H9 (cell line): ENCODE measurements at regions not wholly inside any gene's neighbourhood (a gene's known extent, or its start where the extent isn't known, plus 50 kb on each side); places are given as distances from the start of the nearest gene placed in this dataset.

Source experiments
- DNase-seq: peaks from one replicate; pipeline ENCODE4 v3.0.0-alpha.2; 2017
- H2AFZ ChIP-seq: one replicate; pipeline ENCODE4 v1.6.1; 2013; ENCODE audit warnings: mild to moderate bottlenecking, low read length, control low read depth, moderate library complexity
- H2AK5ac ChIP-seq: 2 replicates; pipeline ENCODE4 v1.6.1; 2013; ENCODE audit warnings: low read length, control low read depth, mixed read lengths; ENCODE audit not compliant: insufficient read length
- H2BK120ac ChIP-seq: one replicate; pipeline ENCODE4 v1.6.1; 2013; ENCODE audit warnings: low read depth, mild to moderate bottlenecking, low read length, control low read depth, inconsistent platforms; ENCODE audit not compliant: poor library complexity, severe bottlenecking
- H2BK12ac ChIP-seq: 2 replicates; pipeline ENCODE4 v1.6.1; 2013; ENCODE audit warnings: low read length, control low read depth, mixed read lengths, low read depth; ENCODE audit not compliant: insufficient read length
- H2BK15ac ChIP-seq: 2 replicates; pipeline ENCODE4 v1.6.1; 2013; ENCODE audit warnings: low read depth, low read length, control low read depth
- H2BK20ac ChIP-seq: one replicate; pipeline ENCODE4 v1.6.1; 2013; ENCODE audit warnings: low read depth, mild to moderate bottlenecking, low read length, control low read depth, inconsistent platforms; ENCODE audit not compliant: poor library complexity, severe bottlenecking
- H2BK5ac ChIP-seq: 2 replicates; pipeline ENCODE4 v1.6.1; 2013; ENCODE audit warnings: low read length, control low read depth, mixed read lengths; ENCODE audit not compliant: insufficient read length
- H3K14ac ChIP-seq: 2 replicates; pipeline ENCODE4 v1.6.1; 2013; ENCODE audit warnings: low read length, control low read depth; ENCODE audit not compliant: insufficient read depth
- H3K18ac ChIP-seq: 2 replicates; pipeline ENCODE4 v1.6.1; 2013; ENCODE audit warnings: low read depth, mild to moderate bottlenecking, mixed read lengths, low read length, control low read depth; ENCODE audit not compliant: insufficient read length
- H3K23ac ChIP-seq: 2 replicates; pipeline ENCODE4 v1.6.1; 2013; ENCODE audit warnings: low read length, control low read depth, mixed read lengths, low read depth; ENCODE audit not compliant: insufficient read length
- H3K23me2 ChIP-seq: 2 replicates; pipeline ENCODE4 v1.6.1; 2013; ENCODE audit warnings: low read depth, mild to moderate bottlenecking, mixed read lengths, low read length, control low read depth; ENCODE audit not compliant: insufficient read length, poor library complexity, severe bottlenecking
- H3K27ac ChIP-seq: 2 replicates; pipeline ENCODE4 v1.5.1; 2013; ENCODE audit warnings: low read length, control low read depth, mixed read lengths, low read depth; ENCODE audit not compliant: insufficient read length
- H3K27me3 ChIP-seq: 2 replicates; pipeline ENCODE4 v1.6.1; 2013; ENCODE audit warnings: low read length, control low read depth, inconsistent platforms; ENCODE audit not compliant: insufficient read depth
- H3K4ac ChIP-seq: 2 replicates; pipeline ENCODE4 v1.6.1; 2013; ENCODE audit warnings: low read depth, mild to moderate bottlenecking, control low read depth, inconsistent platforms, low read length, moderate library complexity
- H3K4me1 ChIP-seq: 2 replicates; pipeline ENCODE4 v1.6.1; 2013; ENCODE audit warnings: low read length, control low read depth, inconsistent platforms; ENCODE audit not compliant: insufficient read depth
- H3K4me2 ChIP-seq: 2 replicates; pipeline ENCODE4 v1.6.1; 2013; ENCODE audit warnings: low read length, control low read depth, mixed read lengths; ENCODE audit not compliant: insufficient read length, insufficient read depth
- H3K56ac ChIP-seq: 2 replicates; pipeline ENCODE4 v1.6.1; 2013; ENCODE audit warnings: low read depth, mild to moderate bottlenecking, mixed read lengths, low read length, control low read depth; ENCODE audit not compliant: insufficient read length
- H3K79me1 ChIP-seq: 2 replicates; pipeline ENCODE4 v1.6.1; 2013; ENCODE audit warnings: low read depth, mild to moderate bottlenecking, moderate library complexity, low read length, control low read depth, inconsistent platforms; ENCODE audit not compliant: insufficient read depth, poor library complexity, severe bottlenecking
- H3K79me2 ChIP-seq: 2 replicates; pipeline ENCODE4 v1.6.1; 2013; ENCODE audit warnings: low read length, control low read depth, inconsistent platforms; ENCODE audit not compliant: insufficient read depth
- H3K9ac ChIP-seq: 2 replicates; pipeline ENCODE4 v1.6.1; 2013; ENCODE audit warnings: low read length, control low read depth, mixed read lengths; ENCODE audit not compliant: insufficient read length; ENCODE audit errors: extremely low read depth
- H3K9me3 ChIP-seq: one replicate; pipeline ENCODE4 v1.6.1; 2013; ENCODE audit warnings: low read depth, low read length, inconsistent platforms; ENCODE audit not compliant: control insufficient read depth
- H3T11ph ChIP-seq: one replicate; pipeline ENCODE4 v1.6.1; 2013; ENCODE audit warnings: mild to moderate bottlenecking, low read length, control low read depth, inconsistent platforms
- H4K20me1 ChIP-seq: one replicate; pipeline ENCODE4 v1.6.1; 2013; ENCODE audit not compliant: control insufficient read depth, insufficient read length, insufficient read depth
- H4K5ac ChIP-seq: 2 replicates; pipeline ENCODE4 v1.6.1; 2013; ENCODE audit warnings: low read depth, mild to moderate bottlenecking, mixed read lengths, low read length, control low read depth; ENCODE audit not compliant: insufficient read length
- H4K8ac ChIP-seq: replicated peaks from 2 replicates; pipeline ENCODE4 v1.6.1; 2013; ENCODE audit warnings: low read length, control low read depth, mixed read lengths, low read depth; ENCODE audit not compliant: insufficient read length
- H4K91ac ChIP-seq: 2 replicates; pipeline ENCODE4 v1.6.1; 2013; ENCODE audit warnings: low read depth, mild to moderate bottlenecking, moderate library complexity, mixed read lengths, low read length, control low read depth; ENCODE audit not compliant: insufficient read length
- H3K27ac Mint-ChIP-seq, 3 experiments: 2 replicates in 2 of 3; 3 replicates in 1 of 3; pipeline ENCODE4 v1.8.0; 2020 to 2021; ENCODE audit warnings: mixed read lengths in 3 of 3, mild to moderate bottlenecking in 1 of 3, moderate library complexity in 1 of 3
- H3K27me3 Mint-ChIP-seq: 2 replicates; pipeline ENCODE4 v1.8.0; 2021; ENCODE audit warnings: low read depth, mild to moderate bottlenecking, moderate library complexity, mixed read lengths
- H3K36me3 Mint-ChIP-seq, 3 experiments: 2 replicates in 2 of 3; 3 replicates in 1 of 3; pipeline ENCODE4 v1.8.0; 2020 to 2021; ENCODE audit warnings: low read depth in 3 of 3, mixed read lengths in 3 of 3; ENCODE audit not compliant: insufficient read depth in 1 of 3
- H3K4me1 Mint-ChIP-seq, 2 experiments: 2 replicates each; pipeline ENCODE4 v1.8.0; 2020; ENCODE audit warnings: mixed read lengths in 2 of 2
- H3K4me3 Mint-ChIP-seq, 2 experiments: 2 replicates in 1 of 2; 3 replicates in 1 of 2; pipeline ENCODE4 v1.8.0; 2020 to 2021; ENCODE audit warnings: mild to moderate bottlenecking in 2 of 2, mixed read lengths in 2 of 2, moderate library complexity in 1 of 2
- H3K9me3 Mint-ChIP-seq, 2 experiments: 2 replicates in 1 of 2; 3 replicates in 1 of 2; pipeline ENCODE4 v1.8.0; 2020; ENCODE audit warnings: mild to moderate bottlenecking in 2 of 2, mixed read lengths in 2 of 2, moderate library complexity in 1 of 2
- CTCF ChIP-seq: fragments of 200-600 bp; sonication (generic); conservative IDR thresholded peaks from 3 replicates; pipeline ENCODE4 v1.8.0; 2021; ENCODE audit warnings: antibody characterized with exemption, mild to moderate bottlenecking
- WGBS: extraction: QIAGEN DNeasy Blood & Tissue Kit; methylation state at CpG from one replicate; pipeline ENCODE4 v1.1.7; 2013; ENCODE audit warnings: missing lambda C conversion rate, low lambda C conversion rate, mixed read lengths; ENCODE audit not compliant: insufficient read length; ENCODE audit errors: extremely low coverage; 5-methylcytosine and 5-hydroxymethylcytosine counted together

GRCh38 chr21:19321688-19322087 is 918.1 kb upstream of the TMPRSS15 start:
- Mint-ChIP-seq H3K4me3 (no peak overlapping the region), H3K4me1 (0 out of 4 replicates have a peak, but pooled peaks cover 0 to 3% of the 10 kb centered on the region in 2 experiments), H3K27me3 (no peaks in the 10 kb centered on the region), H3K27ac (no peak overlapping the region), H3K9me3 (peaks cover 7 to 10% of the 10 kb centered on the region in 2 experiments; a peak in 3 of 5 replicates), H3K36me3 (peaks cover 0 to 13% (median 0%) of the 10 kb centered on the region in 3 experiments; a peak in 3 of 7 replicates)
- Histone ChIP-seq H3K27me3 (no peaks in the 10 kb centered on the region), H3K79me1 (no peaks in the 10 kb centered on the region), H4K91ac (no peak overlapping the region), H2BK5ac (no peak overlapping the region), H2BK20ac (no peak overlapping the region), H2AK5ac (no peak overlapping the region), H3K56ac (no peak overlapping the region), H3K14ac (no peak overlapping the region), H4K8ac (no peak overlapping the region), H2BK120ac (no peak overlapping the region), H3K23me2 (no peaks in the 10 kb centered on the region), H4K20me1 (no peaks in the 10 kb centered on the region), H3K79me2 (no peaks in the 10 kb centered on the region), H3K4me2 (no peak overlapping the region), H2BK12ac (no peak overlapping the region), H4K5ac (no peak overlapping the region), H2BK15ac (no peak overlapping the region), H3K23ac (no peak overlapping the region), H3K4me1 (no peaks in the 10 kb centered on the region), H3T11ph (no peak overlapping the region), H3K9ac (no peak overlapping the region), H3K9me3 (no peaks in the 10 kb centered on the region), H3K27ac (no peak overlapping the region), H3K18ac (no peak overlapping the region), H2AFZ (no peak overlapping the region), H3K4ac (no peak overlapping the region)
- TF ChIP-seq CTCF, result no peak
- DNase-seq, result no peak
- WGBS, result no CpG with 5 or more reads among the region's 3 CpGs
